Lung microvascular endothelial cell (primary cell): ENCODE measurements at regions not wholly inside any gene's neighbourhood (a gene's known extent, or its start where the extent isn't known, plus 50 kb on each side); places are given as distances from the start of the nearest gene placed in this dataset.

ENCODE experiments used
- DNase-seq, 2 donors: peaks; one replicate each; pipeline versions ENCODE4 v3.0.0 to v3.0.0-alpha.2; 2010; ENCODE audit warnings: low read depth in 2 of 2

- DNase-seq = no peak
These were observed 206.7 kb upstream of the TBC1D5 start for GRCh38 chr3:17949101-17949500.

GRCh38 chr3:17947833-17948232 lies 205.4 kb upstream of the TBC1D5 start:
- DNase-seq = no peak

DNA sequence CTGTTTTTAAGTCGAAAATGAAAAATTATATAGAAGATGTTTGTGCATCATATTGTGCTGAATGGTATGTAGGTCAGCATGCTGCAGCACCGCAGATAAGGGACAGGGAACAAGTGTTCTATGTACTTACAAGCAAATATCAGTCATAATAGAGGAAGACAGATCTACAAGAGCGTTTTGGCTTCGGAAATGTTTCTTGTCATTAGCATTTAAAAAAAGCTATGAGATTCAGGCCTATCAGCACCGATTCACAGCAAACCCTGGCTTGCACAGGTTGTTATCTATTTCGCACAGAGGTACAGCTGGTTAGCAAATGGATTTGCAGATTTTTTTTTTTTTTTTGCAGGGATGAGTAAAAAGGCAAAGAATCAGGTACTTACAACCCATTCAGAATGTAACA lies 204.2 kb upstream of the TBC1D5 start:
- DNase-seq = no peak

DNA sequence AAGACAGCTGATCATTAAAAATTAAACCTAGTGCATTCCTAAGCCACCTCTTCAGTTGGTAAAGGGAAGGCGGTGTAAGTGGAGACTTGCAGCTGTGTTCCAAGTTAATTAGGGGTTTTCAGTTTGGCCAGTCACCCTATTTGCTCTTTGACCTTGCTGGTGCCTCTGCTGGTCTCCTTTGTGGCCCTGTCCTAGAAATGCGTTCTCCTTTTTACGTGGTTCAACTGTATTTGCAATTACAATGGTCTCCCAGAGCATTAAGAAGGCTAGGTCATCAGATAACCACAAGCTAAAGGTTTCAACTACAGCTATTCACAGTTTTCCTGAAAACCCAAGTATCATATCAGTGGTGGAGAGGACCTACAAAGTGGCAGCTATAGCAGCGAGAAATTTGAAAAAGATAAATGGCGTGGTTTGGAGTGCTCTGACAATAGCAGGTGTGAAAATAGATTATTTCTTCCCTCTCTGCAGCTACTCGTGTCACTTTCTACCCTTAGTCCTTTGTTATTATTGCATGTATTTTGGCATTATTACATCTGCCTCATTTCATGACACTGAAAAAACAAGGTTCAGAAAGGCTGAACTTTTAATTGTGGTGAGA lies 203.5 kb upstream of the TBC1D5 start:
- no peak for DNase-seq

DNA sequence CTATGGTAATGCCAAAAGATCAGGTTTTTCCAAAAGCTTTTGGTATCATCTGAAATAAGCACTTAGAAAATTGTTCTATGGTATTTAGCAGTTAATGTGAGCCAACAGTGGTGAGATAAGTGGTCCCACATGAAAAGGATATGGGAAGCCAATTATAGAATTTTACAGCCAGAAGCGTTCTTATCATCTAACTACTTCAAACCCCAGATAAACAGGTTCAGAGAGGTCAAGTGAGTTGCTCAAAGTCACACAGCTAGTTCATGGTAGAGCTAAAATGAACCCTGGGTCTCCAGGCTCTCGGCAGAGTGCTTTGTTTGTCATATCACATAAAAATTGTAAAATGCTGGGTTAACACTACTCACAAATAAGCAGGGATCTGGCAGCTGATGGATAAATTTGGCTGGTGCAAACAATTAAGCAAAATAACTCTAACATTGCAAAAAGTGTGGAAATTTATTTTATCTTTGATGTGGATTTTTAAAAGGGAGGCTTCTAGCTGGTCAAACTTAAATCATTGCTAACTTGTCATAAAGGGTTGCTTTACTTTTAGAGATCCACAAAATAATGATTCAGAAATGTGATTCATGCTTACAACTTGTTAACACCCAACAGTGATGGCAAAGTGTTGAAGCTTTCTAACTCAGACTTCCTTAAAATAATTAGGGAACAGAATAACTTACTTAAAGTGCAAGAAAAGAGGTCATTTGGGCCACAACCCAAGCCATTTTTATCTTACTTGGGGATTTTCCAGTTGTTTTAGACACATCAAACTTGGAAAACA lies 202.8 kb upstream of the TBC1D5 start:
- no peak for DNase-seq

DNA sequence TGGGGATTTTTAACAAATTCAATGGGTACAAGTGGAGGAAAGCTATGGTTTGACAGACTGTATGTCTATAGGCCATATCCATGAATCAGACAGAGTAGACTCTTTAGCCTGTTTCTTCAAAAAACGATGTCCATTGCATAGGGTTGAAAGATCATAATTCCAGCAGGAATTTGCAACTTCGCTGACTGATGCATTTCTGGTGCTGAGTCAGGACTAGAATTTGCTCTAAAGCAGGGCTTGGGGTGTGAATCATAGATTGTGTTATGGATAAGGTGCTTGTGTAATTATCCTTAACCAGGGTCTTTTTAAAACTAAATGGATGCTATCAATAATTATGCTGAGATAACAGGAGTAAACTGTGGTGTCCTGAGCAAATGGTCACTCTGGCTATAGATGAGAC lies 200.4 kb upstream of the TBC1D5 start:
- DNase-seq = no peak

GRCh38 chr3:17941766-17942165 lies 199.3 kb upstream of the TBC1D5 start:
- DNase-seq = no peak

- DNase-seq = no peak
These were observed 198.7 kb upstream of the TBC1D5 start for GRCh38 chr3:17941152-17941551.

DNA sequence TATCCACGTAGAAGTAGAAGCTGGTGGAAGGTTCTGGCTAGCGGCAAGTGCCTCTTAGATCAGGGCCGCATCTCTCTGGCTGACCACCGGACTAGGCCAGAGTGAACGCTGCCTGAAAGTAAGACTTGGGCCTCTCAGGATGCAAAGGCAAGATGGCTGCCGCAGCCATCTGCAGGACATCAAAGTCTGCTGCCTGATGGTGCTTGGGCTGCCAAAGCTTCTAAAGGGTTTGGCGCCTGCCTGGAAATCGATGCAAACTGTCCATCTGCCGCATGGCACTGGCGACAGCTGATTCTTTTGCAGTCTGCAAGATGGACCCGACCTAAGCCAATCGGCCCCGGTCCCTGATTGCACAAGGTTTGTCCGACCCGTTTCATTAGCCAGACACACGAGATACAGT lies 196.7 kb upstream of the TBC1D5 start:
- DNase-seq = no peak

- DNase-seq = no peak
These were observed 195.9 kb upstream of the TBC1D5 start for GRCh38 chr3:17938313-17938712.

- DNase-seq = no peak
These were observed 194.5 kb upstream of the TBC1D5 start for GRCh38 chr3:17936736-17937480.

- peak; percentile 3 to 27 for DNase-seq
These were observed 192.8 kb upstream of the TBC1D5 start for GRCh38 chr3:17935222-17935621.

- no peak for DNase-seq
These were observed 189.8 kb upstream of the TBC1D5 start for GRCh38 chr3:17932136-17932771.

- DNase-seq = no peak
These were observed 188.7 kb upstream of the TBC1D5 start for GRCh38 chr3:17931131-17931530.

GRCh38 chr3:17928502-17929145 lies 186.2 kb upstream of the TBC1D5 start:
- DNase-seq = no peak

DNA sequence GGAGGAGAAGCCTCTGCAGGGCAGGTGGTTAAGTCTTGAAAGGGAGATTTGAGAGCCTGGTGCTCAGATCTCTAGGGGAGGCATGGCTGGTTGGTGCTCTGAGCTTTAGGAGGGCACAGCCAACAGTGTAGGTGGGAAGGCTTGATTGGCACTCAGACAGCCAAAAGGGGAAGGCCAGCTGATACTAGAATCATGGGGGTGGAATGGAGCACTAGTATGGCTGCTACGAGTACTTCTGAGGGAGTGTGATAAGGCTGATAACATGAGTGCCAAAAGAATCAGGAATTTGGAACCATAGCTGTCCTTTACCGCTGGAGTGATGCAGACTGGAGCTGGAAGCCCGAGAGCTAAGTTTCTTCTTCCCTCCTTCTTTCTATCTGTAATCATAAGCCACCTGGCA lies 184.6 kb upstream of the TBC1D5 start:
- DNase-seq = no peak

- no peak for DNase-seq
These were observed 172.9 kb upstream of the TBC1D5 start for GRCh38 chr3:17915341-17915740.

- no peak for DNase-seq
These were observed 170.9 kb upstream of the TBC1D5 start for GRCh38 chr3:17913359-17913758.

- peak in 1 of 2 donors; percentile 28 for DNase-seq
These were observed 169.7 kb upstream of the TBC1D5 start for GRCh38 chr3:17911986-17912760.

DNA sequence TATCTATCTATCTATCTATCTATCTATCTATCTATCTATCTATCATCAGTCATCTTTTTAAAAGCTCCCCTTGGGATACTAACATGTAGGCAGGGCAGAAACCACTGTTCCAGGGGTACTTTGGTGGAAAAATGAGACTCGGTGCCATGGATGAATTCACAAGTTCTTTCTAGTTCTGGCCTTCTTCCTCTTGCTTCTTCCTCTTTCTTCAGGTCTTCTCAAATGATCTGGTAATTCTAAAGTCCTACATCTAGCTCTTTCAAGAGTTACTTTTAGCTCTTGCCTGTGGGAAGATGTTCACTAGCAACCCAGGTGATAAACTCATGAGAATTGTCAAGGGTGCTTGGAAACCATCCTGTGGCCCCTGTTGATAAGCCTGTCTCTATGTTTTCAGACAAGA lies 168.5 kb upstream of the TBC1D5 start:
- DNase-seq = no peak

- no peak for DNase-seq
These were observed 167.3 kb upstream of the TBC1D5 start for GRCh38 chr3:17909714-17910113.
